Activated CD4-positive, alpha-beta memory T cell treated with anti-CD3 and anti-CD28 coated beads, Interleukin-2, amount 10 ng/mL, durations not matched to agents 7 days and 5 days (primary cell): ENCODE measurements at regions not wholly inside any gene's neighbourhood (a gene's known extent, or its start where the extent isn't known, plus 50 kb on each side); places are given as distances from the start of the nearest gene placed in this dataset.

Source experiments
- CTCF ChIA-PET: fragments of 350-600 bp; sonication (Branson Sonifier 250); formaldehyde crosslinking; loops from one replicate; lab custom pipeline; 2021; ENCODE audit warnings: antibody characterized with exemption, inconsistent platforms; lab: Charles Lee
- POLR2A ChIA-PET: fragments of 350-600 bp; sonication (Branson Sonifier 250); formaldehyde crosslinking; loops from one replicate; lab custom pipeline; 2021; ENCODE audit warnings: antibody characterized with exemption; lab: Charles Lee
- DNase-seq: peaks from one replicate; pipeline ENCODE4 v3.0.0-alpha.2; 2020
- H3K27ac Mint-ChIP-seq: one replicate; pipeline ENCODE4 v1.8.0; 2021; ENCODE audit warnings: mild to moderate bottlenecking, mixed read lengths
- H3K27me3 Mint-ChIP-seq: one replicate; pipeline ENCODE4 v1.8.0; 2021; ENCODE audit warnings: mixed read lengths
- H3K36me3 Mint-ChIP-seq: one replicate; pipeline ENCODE4 v1.8.0; 2021; ENCODE audit warnings: low read depth, mixed read lengths
- H3K4me1 Mint-ChIP-seq: one replicate; pipeline ENCODE4 v1.8.0; 2021; ENCODE audit warnings: mixed read lengths
- H3K4me3 Mint-ChIP-seq: one replicate; pipeline ENCODE4 v1.8.0; 2021; ENCODE audit warnings: mild to moderate bottlenecking, mixed read lengths
- H3K9me3 Mint-ChIP-seq: one replicate; pipeline ENCODE4 v1.8.0; 2021; ENCODE audit warnings: mixed read lengths

GRCh38 chr4:119788349-119789266 lies 160.0 kb upstream of the PDE5A start:
- POLR2A ChIA-PET: no interaction called here
- CTCF ChIA-PET: no interaction called here

GRCh38 chr4:119785963-119786362 lies 157.4 kb upstream of the PDE5A start:
- no peak overlapping the region for H3K4me3 Mint-ChIP-seq
- H3K27ac Mint-ChIP-seq: no peak overlapping the region
- no peak for DNase-seq

More at GRCh38 chr4:119788349-119789266, 160.0 kb upstream of the PDE5A start:
- Mint-ChIP-seq H3K9me3 (no peaks in the 10 kb centered on the region), H3K27ac (no peak overlapping the region), H3K4me1 (no peaks in the 10 kb centered on the region), H3K36me3 (no peaks in the 10 kb centered on the region), H3K4me3 (no peak overlapping the region), H3K27me3 (no peaks in the 10 kb centered on the region)
- DNase-seq: no peak

GRCh38 chr4:119783189-119783983 lies 154.8 kb upstream of the PDE5A start:
- Mint-ChIP-seq H3K4me3 (no peak overlapping the region), H3K27ac (no peak overlapping the region), H3K36me3 (no peaks in the 10 kb centered on the region), H3K4me1 (no peaks in the 10 kb centered on the region), H3K27me3 (no peaks in the 10 kb centered on the region), H3K9me3 (no peaks in the 10 kb centered on the region)
- no peak for DNase-seq
- ChIA-PET CTCF (no interaction called here), POLR2A (no interaction called here)

More at GRCh38 chr4:119785963-119786362, 157.4 kb upstream of the PDE5A start:
- ChIA-PET POLR2A (no interaction called here), CTCF (no interaction called here)
- H3K27me3 Mint-ChIP-seq: no peaks in the 10 kb centered on the region
- no peaks in the 10 kb centered on the region for H3K4me1 Mint-ChIP-seq
- H3K9me3 Mint-ChIP-seq: no peaks in the 10 kb centered on the region
- H3K36me3 Mint-ChIP-seq: no peaks in the 10 kb centered on the region

GRCh38 chr4:119781044-119781443 lies 152.4 kb upstream of the PDE5A start:
- CTCF ChIA-PET: no interaction called here
- H3K36me3 Mint-ChIP-seq: no peaks in the 10 kb centered on the region

GRCh38 chr4:119774840-119775239 lies 146.2 kb upstream of the PDE5A start:
- POLR2A ChIA-PET: no interaction called here
- H3K9me3 Mint-ChIP-seq: no peaks in the 10 kb centered on the region
- H3K36me3 Mint-ChIP-seq: no peaks in the 10 kb centered on the region
- no peak overlapping the region for H3K4me3 Mint-ChIP-seq
- H3K27me3 Mint-ChIP-seq: no peaks in the 10 kb centered on the region
- H3K4me1 Mint-ChIP-seq: no peaks in the 10 kb centered on the region
- no peak for DNase-seq
- CTCF ChIA-PET: no interaction called here
- no peak overlapping the region for H3K27ac Mint-ChIP-seq

More at GRCh38 chr4:119781044-119781443, 152.4 kb upstream of the PDE5A start:
- DNase-seq: no peak
- Mint-ChIP-seq H3K27me3 (no peaks in the 10 kb centered on the region), H3K4me3 (no peak overlapping the region), H3K9me3 (no peaks in the 10 kb centered on the region), H3K4me1 (no peaks in the 10 kb centered on the region), H3K27ac (no peak overlapping the region)
- POLR2A ChIA-PET: no interaction called here

GRCh38 chr4:119765951-119766350 lies 137.3 kb upstream of the PDE5A start:
- H3K9me3 Mint-ChIP-seq: no peaks in the 10 kb centered on the region
- H3K27me3 Mint-ChIP-seq: no peaks in the 10 kb centered on the region
- ChIA-PET CTCF (no interaction called here), POLR2A (no interaction called here)
- H3K4me1 Mint-ChIP-seq: no peaks in the 10 kb centered on the region
- no peak for DNase-seq
- no peak overlapping the region for H3K4me3 Mint-ChIP-seq
- no peaks in the 10 kb centered on the region for H3K36me3 Mint-ChIP-seq
- no peak overlapping the region for H3K27ac Mint-ChIP-seq

- no peaks in the 10 kb centered on the region for H3K4me1 Mint-ChIP-seq
- POLR2A ChIA-PET: no interaction called here
- CTCF ChIA-PET: no interaction called here
- H3K4me3 Mint-ChIP-seq: no peak overlapping the region
- H3K9me3 Mint-ChIP-seq: no peaks in the 10 kb centered on the region
- H3K27ac Mint-ChIP-seq: no peak overlapping the region
- no peaks in the 10 kb centered on the region for H3K27me3 Mint-ChIP-seq
- H3K36me3 Mint-ChIP-seq: no peaks in the 10 kb centered on the region
- DNase-seq: no peak
These were observed 136.9 kb upstream of the PDE5A start for GRCh38 chr4:119765469-119765868.

- CTCF ChIA-PET: no interaction called here
- no peak overlapping the region for H3K4me3 Mint-ChIP-seq
- H3K27ac Mint-ChIP-seq: no peak overlapping the region
- DNase-seq: no peak
- H3K36me3 Mint-ChIP-seq: no peaks in the 10 kb centered on the region
- H3K27me3 Mint-ChIP-seq: no peaks in the 10 kb centered on the region
- H3K9me3 Mint-ChIP-seq: no peaks in the 10 kb centered on the region
- no peaks in the 10 kb centered on the region for H3K4me1 Mint-ChIP-seq
- POLR2A ChIA-PET: no interaction called here
These were observed 134.8 kb upstream of the PDE5A start for GRCh38 chr4:119763386-119763785.

- CTCF ChIA-PET: no interaction called here
These were observed 127.0 kb upstream of the PDE5A start for GRCh38 chr4:119755599-119755998.

GRCh38 chr4:119752936-119753335 lies 124.3 kb upstream of the PDE5A start:
- H3K27me3 Mint-ChIP-seq: peaks cover 4% of the 10 kb centered on the region
- no peaks in the 10 kb centered on the region for H3K4me1 Mint-ChIP-seq
- H3K9me3 Mint-ChIP-seq: no peaks in the 10 kb centered on the region
- DNase-seq: no peak
- CTCF ChIA-PET: interaction anchor here (0.5 kb wide), 1 partner anchor 798 kb away, joined by 3 read pairs; no protein-coding TSS in a partner anchor
- H3K27ac Mint-ChIP-seq: no peak overlapping the region
- H3K4me3 Mint-ChIP-seq: no peak overlapping the region
- POLR2A ChIA-PET: no interaction called here
- H3K36me3 Mint-ChIP-seq: no peaks in the 10 kb centered on the region

More at GRCh38 chr4:119755599-119755998, 127.0 kb upstream of the PDE5A start:
- DNase-seq: no peak
- Mint-ChIP-seq H3K4me1 (no peaks in the 10 kb centered on the region), H3K27me3 (no peaks in the 10 kb centered on the region), H3K4me3 (no peak overlapping the region), H3K27ac (no peak overlapping the region), H3K9me3 (no peaks in the 10 kb centered on the region), H3K36me3 (no peaks in the 10 kb centered on the region)
- POLR2A ChIA-PET: no interaction called here

GRCh38 chr4:119750771-119751170 lies 122.2 kb upstream of the PDE5A start:
- Mint-ChIP-seq H3K4me3 (no peak overlapping the region), H3K4me1 (no peaks in the 10 kb centered on the region), H3K27ac (no peak overlapping the region), H3K27me3 (peaks cover 4% of the 10 kb centered on the region), H3K36me3 (no peaks in the 10 kb centered on the region), H3K9me3 (no peaks in the 10 kb centered on the region)
- DNase-seq: no peak
- ChIA-PET POLR2A (no interaction called here), CTCF (no interaction called here)

- H3K27ac Mint-ChIP-seq: no peak overlapping the region
- no peaks in the 10 kb centered on the region for H3K9me3 Mint-ChIP-seq
- H3K36me3 Mint-ChIP-seq: no peaks in the 10 kb centered on the region
- H3K4me1 Mint-ChIP-seq: no peaks in the 10 kb centered on the region
- no peak overlapping the region for H3K4me3 Mint-ChIP-seq
- CTCF ChIA-PET: no interaction called here
- peaks cover 4% of the 10 kb centered on the region for H3K27me3 Mint-ChIP-seq
- DNase-seq: no peak
- POLR2A ChIA-PET: no interaction called here
These were observed 121.4 kb upstream of the PDE5A start for GRCh38 chr4:119750048-119750447.

GRCh38 chr4:119748853-119749252 lies 120.2 kb upstream of the PDE5A start:
- peaks cover 4% of the 10 kb centered on the region for H3K27me3 Mint-ChIP-seq
- H3K4me3 Mint-ChIP-seq: no peak overlapping the region
- ChIA-PET POLR2A (no interaction called here), CTCF (no interaction called here)
- no peaks in the 10 kb centered on the region for H3K4me1 Mint-ChIP-seq
- no peaks in the 10 kb centered on the region for H3K9me3 Mint-ChIP-seq
- DNase-seq: no peak
- no peaks in the 10 kb centered on the region for H3K36me3 Mint-ChIP-seq
- no peak overlapping the region for H3K27ac Mint-ChIP-seq
